Natural killer cell treated with Interleukin-12 subunit alpha and Interleukin-12 subunit beta and Interleukin-15 and Interleukin-18, amount 100 ng/mL, for 72 hours (primary cell): ENCODE measurements at regions not wholly inside any gene's neighbourhood (a gene's known extent, or its start where the extent isn't known, plus 50 kb on each side); places are given as distances from the start of the nearest gene placed in this dataset.
"Not testable (repeated sequence)": the region's sequence is repeated elsewhere in the genome, so short reads cannot be mapped to it uniquely, and the experiment has no call there.

Experiments used
- ATAC-seq, 2 donors: fragments of 150-1000 bp; cut with Tn5 transposase in 1 of 2; sonication (Bioruptor Pico), chemical (Tn5 transposase) in 1 of 2; 2 replicates each; pipeline ENCODE4 v1.10.0; 2021
- DNase-seq: peaks from one replicate; pipeline ENCODE4 v3.0.0; 2022; ENCODE audit warnings: low spot score
- H3K27ac Mint-ChIP-seq, 2 donors: 1 replicate in 1 of 2; 2 replicates in 1 of 2; pipeline ENCODE4 v1.8.0; 2022; ENCODE audit warnings: mixed read lengths in 2 of 2, mild to moderate bottlenecking in 1 of 2, moderate library complexity in 1 of 2
- H3K27me3 Mint-ChIP-seq, 2 donors: 1 replicate in 1 of 2; 2 replicates in 1 of 2; pipeline ENCODE4 v1.8.0; 2022; ENCODE audit warnings: mixed read lengths in 2 of 2
- H3K36me3 Mint-ChIP-seq: one replicate; pipeline ENCODE4 v1.8.0; 2022; ENCODE audit warnings: mixed read lengths
- H3K4me1 Mint-ChIP-seq, 2 donors: 1 replicate in 1 of 2; 2 replicates in 1 of 2; pipeline ENCODE4 v1.8.0; 2022; ENCODE audit warnings: low read depth in 2 of 2, mixed read lengths in 2 of 2, mild to moderate bottlenecking in 1 of 2
- H3K4me3 Mint-ChIP-seq: one replicate; pipeline ENCODE4 v1.8.0; 2022; ENCODE audit warnings: mixed read lengths
- H3K9me3 Mint-ChIP-seq: 2 replicates; pipeline ENCODE4 v1.8.0; 2022; ENCODE audit warnings: mixed read lengths

GRCh38 chr4:26056406-26056805 lies 142.4 kb downstream of the SMIM20 start:
- Mint-ChIP-seq H3K9me3 (peaks cover 4% of the 10 kb centered on the region), H3K27me3 (peaks cover 7 to 11% of the 10 kb centered on the region in 2 donors), H3K4me1 (peaks cover 38 to 49% of the 10 kb centered on the region in 2 donors), H3K27ac (peak overlapping the region in 1 of 2 donors; percentile 61), H3K36me3 (no peaks in the 10 kb centered on the region), H3K4me3 (no peak overlapping the region)
- DNase-seq (no peak), ATAC-seq (no peak)

DNA sequence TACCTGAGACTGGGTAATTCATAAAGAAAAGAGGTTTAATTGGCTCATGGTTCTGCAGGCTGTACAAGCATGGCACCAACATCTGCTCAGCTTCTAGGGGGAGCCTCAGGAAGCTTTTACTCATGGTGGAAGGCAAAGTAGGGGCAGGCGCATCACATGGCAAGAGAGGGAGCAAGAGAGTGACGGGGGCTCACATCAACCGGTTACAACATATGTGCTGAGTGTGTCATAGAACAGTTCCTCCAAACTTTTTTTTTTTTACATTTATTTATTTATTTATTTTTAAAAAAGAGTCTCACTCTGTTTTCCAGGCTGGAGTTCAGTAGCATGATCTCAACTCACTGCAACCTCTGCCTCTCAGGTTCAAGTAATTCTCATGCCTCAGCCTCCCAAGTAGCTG lies 143.8 kb downstream of the SMIM20 start:
- H3K27ac Mint-ChIP-seq, H3K4me3 Mint-ChIP-seq, DNase-seq, H3K36me3 Mint-ChIP-seq, H3K9me3 Mint-ChIP-seq, ATAC-seq: not testable (repeated sequence)
- H3K27me3 Mint-ChIP-seq, result peaks cover 7 to 11% of the 10 kb centered on the region in 2 donors
- H3K4me1 Mint-ChIP-seq, result peaks cover 37 to 55% of the 10 kb centered on the region in 2 donors

- ATAC-seq (peak; percentile 74 to 90), DNase-seq (no peak)
- peak overlapping the region; percentile 70 for H3K4me3 Mint-ChIP-seq
- peak overlapping the region; percentile 81 to 86 for H3K27ac Mint-ChIP-seq
- peaks cover 7 to 11% of the 10 kb centered on the region in 2 donors for H3K27me3 Mint-ChIP-seq
- H3K36me3 Mint-ChIP-seq, result no peaks in the 10 kb centered on the region
- H3K9me3 Mint-ChIP-seq, result peaks cover 7% of the 10 kb centered on the region
- H3K4me1 Mint-ChIP-seq, result peaks cover 30 to 49% of the 10 kb centered on the region in 2 donors
These were observed 144.5 kb downstream of the SMIM20 start for GRCh38 chr4:26058537-26058936.

GRCh38 chr4:26059391-26060154 lies 145.6 kb downstream of the SMIM20 start:
- H3K4me1 Mint-ChIP-seq, result peaks cover 30 to 44% of the 10 kb centered on the region in 2 donors
- peak overlapping the region; percentile 70 for H3K4me3 Mint-ChIP-seq
- peaks cover 7 to 11% of the 10 kb centered on the region in 2 donors for H3K27me3 Mint-ChIP-seq
- H3K36me3 Mint-ChIP-seq, result no peaks in the 10 kb centered on the region
- ATAC-seq, result no peak
- peak overlapping the region; percentile 81 to 86 for H3K27ac Mint-ChIP-seq
- peaks cover 7% of the 10 kb centered on the region for H3K9me3 Mint-ChIP-seq
- DNase-seq, result no peak

DNA sequence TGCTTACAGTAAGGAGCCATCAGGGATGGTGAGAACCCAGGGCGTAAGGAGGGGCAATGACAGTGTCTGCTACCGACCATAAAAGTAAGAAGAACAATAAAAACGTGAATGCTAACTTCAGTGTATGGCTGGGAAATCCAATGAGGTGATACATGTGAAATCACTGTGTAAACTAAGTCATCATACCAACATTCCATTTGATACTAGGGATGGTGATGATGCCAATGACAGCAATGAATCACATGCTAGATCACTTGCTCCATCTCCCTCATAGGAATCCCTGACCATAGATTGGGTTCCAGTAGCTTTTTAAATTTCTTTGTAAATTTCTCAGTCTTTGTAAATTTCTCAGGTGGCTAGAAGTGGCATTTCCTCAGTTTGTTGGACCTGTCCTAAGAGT lies 146.3 kb downstream of the SMIM20 start:
- H3K4me3 Mint-ChIP-seq, result no peak overlapping the region
- no peaks in the 10 kb centered on the region for H3K36me3 Mint-ChIP-seq
- peaks cover 7 to 11% of the 10 kb centered on the region in 2 donors for H3K27me3 Mint-ChIP-seq
- H3K27ac Mint-ChIP-seq, result peak overlapping the region in 1 of 2 donors; percentile 86
- DNase-seq (no peak), ATAC-seq (no peak)
- peaks cover 30 to 44% of the 10 kb centered on the region in 2 donors for H3K4me1 Mint-ChIP-seq
- H3K9me3 Mint-ChIP-seq, result peaks cover 7% of the 10 kb centered on the region

- ATAC-seq, result peak; percentile 47 to 71
- peak overlapping the region in 1 of 2 donors; percentile 49 for H3K27ac Mint-ChIP-seq
- peaks cover 3 to 11% of the 10 kb centered on the region in 2 donors for H3K27me3 Mint-ChIP-seq
- peaks cover 27 to 46% of the 10 kb centered on the region in 2 donors for H3K4me1 Mint-ChIP-seq
- H3K4me3 Mint-ChIP-seq, result no peak overlapping the region
- peaks cover 7% of the 10 kb centered on the region for H3K9me3 Mint-ChIP-seq
- no peak for DNase-seq
- H3K36me3 Mint-ChIP-seq, result no peaks in the 10 kb centered on the region
These were observed 147.4 kb downstream of the SMIM20 start for GRCh38 chr4:26061248-26061986.

DNA sequence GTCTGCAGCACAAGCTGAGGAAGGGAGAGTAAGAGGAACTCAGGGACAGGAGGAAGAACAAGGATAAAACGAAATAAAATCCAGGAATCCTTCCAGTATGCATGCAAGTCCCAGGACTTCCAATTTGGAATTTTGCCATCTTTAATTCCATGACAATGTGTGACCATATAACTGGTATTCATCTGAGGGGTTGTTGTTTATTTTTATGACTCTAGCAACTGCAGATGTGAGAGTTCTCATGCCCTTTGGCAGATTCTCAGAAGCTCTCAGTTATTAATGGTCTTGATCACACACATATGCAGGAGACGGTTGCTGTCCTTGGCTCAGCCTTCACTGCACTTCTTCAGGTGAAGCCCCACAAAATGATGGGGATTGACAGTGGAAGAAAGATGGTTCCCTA lies 148.2 kb downstream of the SMIM20 start:
- H3K4me3 Mint-ChIP-seq, result no peak overlapping the region
- peaks cover 7% of the 10 kb centered on the region for H3K9me3 Mint-ChIP-seq
- ATAC-seq (no peak), DNase-seq (no peak)
- H3K4me1 Mint-ChIP-seq, result peaks cover 25 to 48% of the 10 kb centered on the region in 2 donors
- peak overlapping the region in 1 of 2 donors; percentile 49 for H3K27ac Mint-ChIP-seq
- peaks cover 0 to 8% of the 10 kb centered on the region in 2 donors for H3K27me3 Mint-ChIP-seq
- H3K36me3 Mint-ChIP-seq, result no peaks in the 10 kb centered on the region

- ATAC-seq, result not testable (repeated sequence)
These were observed 150.0 kb downstream of the SMIM20 start for GRCh38 chr4:26064009-26064408.

GRCh38 chr4:26065833-26066232 lies 151.8 kb downstream of the SMIM20 start:
- peaks cover 3% of the 10 kb centered on the region for H3K9me3 Mint-ChIP-seq
- no peak for DNase-seq
- peaks cover 0 to 2% of the 10 kb centered on the region in 2 donors for H3K27me3 Mint-ChIP-seq
- ATAC-seq, result peak in 1 of 2 donors; percentile 15
- peaks cover 16 to 29% of the 10 kb centered on the region in 2 donors for H3K4me1 Mint-ChIP-seq
- peaks cover 4% of the 10 kb centered on the region for H3K36me3 Mint-ChIP-seq
- no peak overlapping the region for H3K4me3 Mint-ChIP-seq
- H3K27ac Mint-ChIP-seq, result peak overlapping the region in 1 of 2 donors; percentile 21

More at GRCh38 chr4:26064009-26064408, 150.0 kb downstream of the SMIM20 start:
- H3K4me1 Mint-ChIP-seq, result peaks cover 18 to 37% of the 10 kb centered on the region in 2 donors
- H3K36me3 Mint-ChIP-seq, H3K9me3 Mint-ChIP-seq, H3K27me3 Mint-ChIP-seq, H3K27ac Mint-ChIP-seq, DNase-seq, H3K4me3 Mint-ChIP-seq: not testable (repeated sequence)

DNA sequence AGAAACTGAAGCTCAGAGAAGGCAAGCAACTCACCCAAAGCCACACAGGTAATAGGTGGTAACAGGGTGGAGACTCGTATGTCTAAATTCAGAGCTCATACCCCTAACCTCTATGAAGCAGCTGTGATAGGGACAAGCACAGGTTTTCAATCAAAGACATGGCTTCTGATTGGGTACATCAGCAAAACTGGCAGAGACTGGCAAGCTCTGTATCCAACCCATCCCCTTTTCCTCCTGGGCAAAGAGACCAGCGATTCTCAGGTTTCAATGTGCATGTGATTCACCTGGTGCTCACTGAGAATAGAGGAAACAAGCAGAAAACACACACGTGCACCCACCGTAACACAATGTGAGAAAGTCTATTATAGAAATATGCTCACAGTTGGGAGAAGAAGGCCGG lies 153.0 kb downstream of the SMIM20 start:
- Mint-ChIP-seq H3K27ac (peak overlapping the region in 1 of 2 donors; percentile 38), H3K36me3 (peaks cover 12% of the 10 kb centered on the region), H3K9me3 (peaks cover 1% of the 10 kb centered on the region), H3K4me1 (peaks cover 21 to 30% of the 10 kb centered on the region in 2 donors), H3K4me3 (no peak overlapping the region), H3K27me3 (peaks cover 0 to 2% of the 10 kb centered on the region in 2 donors)
- ATAC-seq (no peak), DNase-seq (no peak)

GRCh38 chr4:26069218-26069617 lies 155.2 kb downstream of the SMIM20 start:
- H3K9me3 Mint-ChIP-seq, result no peaks in the 10 kb centered on the region
- ATAC-seq, result peak in 1 of 2 donors; percentile 67
- H3K27me3 Mint-ChIP-seq, result peaks cover 0 to 2% of the 10 kb centered on the region in 2 donors
- DNase-seq, result no peak
- peaks cover 34 to 39% of the 10 kb centered on the region in 2 donors for H3K4me1 Mint-ChIP-seq
- H3K36me3 Mint-ChIP-seq, result peaks cover 17% of the 10 kb centered on the region
- H3K27ac Mint-ChIP-seq, result peak overlapping the region in 1 of 2 donors; percentile 88
- H3K4me3 Mint-ChIP-seq, result no peak overlapping the region

GRCh38 chr4:26071688-26072087 lies 157.7 kb downstream of the SMIM20 start:
- Mint-ChIP-seq H3K9me3 (peaks cover 7% of the 10 kb centered on the region), H3K27me3 (no peaks in the 10 kb centered on the region), H3K4me1 (peaks cover 57 to 58% of the 10 kb centered on the region in 2 donors), H3K4me3 (no peak overlapping the region), H3K27ac (peak overlapping the region; percentile 53 to 81), H3K36me3 (peaks cover 31% of the 10 kb centered on the region)
- no peak for DNase-seq
- no peak for ATAC-seq

DNA sequence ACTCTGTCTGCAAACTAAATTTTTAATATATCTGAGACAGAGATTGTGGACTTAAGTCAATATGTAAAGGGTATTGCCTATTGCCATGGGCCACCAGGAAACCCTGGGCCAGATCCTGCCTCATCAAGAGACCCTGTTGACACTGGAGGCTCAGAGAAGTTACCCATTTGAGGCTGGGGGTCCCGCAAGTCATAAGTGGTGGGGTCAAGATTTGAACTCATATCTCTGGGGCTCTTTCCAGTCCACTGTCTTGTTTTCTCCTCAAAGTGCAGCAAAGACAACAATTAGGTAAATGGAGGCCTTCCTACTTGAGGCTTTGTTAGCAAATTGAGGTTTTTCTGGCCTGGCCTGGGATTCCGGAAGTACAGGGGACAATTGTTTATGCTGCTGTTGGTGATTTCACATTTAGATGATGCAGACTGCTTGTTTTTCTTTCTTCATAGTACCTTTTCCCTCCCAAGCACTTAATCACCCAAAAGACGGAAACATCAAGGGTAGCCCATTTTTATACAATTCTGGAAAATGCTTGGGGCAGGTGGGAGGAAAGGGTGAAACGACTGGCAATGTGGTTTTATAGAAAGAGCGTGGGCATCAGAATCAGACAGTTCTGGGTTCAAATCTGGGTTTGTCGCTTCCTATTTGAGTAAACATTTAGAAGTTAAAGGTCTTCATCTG lies 160.0 kb downstream of the SMIM20 start:
- Mint-ChIP-seq H3K27ac (peak overlapping the region; percentile 98), H3K36me3 (peaks cover 48% of the 10 kb centered on the region), H3K4me3 (peak overlapping the region; percentile 79), H3K4me1 (peaks cover 70 to 78% of the 10 kb centered on the region in 2 donors), H3K9me3 (peaks cover 11% of the 10 kb centered on the region), H3K27me3 (no peaks in the 10 kb centered on the region)
- ATAC-seq, result no peak
- no peak for DNase-seq
